ENCODE measurements at regions not wholly inside any gene's neighbourhood (a gene's known extent, or its start where the extent isn't known, plus 50 kb on each side); places are given as distances from the start of the nearest gene placed in this dataset.

DNA sequence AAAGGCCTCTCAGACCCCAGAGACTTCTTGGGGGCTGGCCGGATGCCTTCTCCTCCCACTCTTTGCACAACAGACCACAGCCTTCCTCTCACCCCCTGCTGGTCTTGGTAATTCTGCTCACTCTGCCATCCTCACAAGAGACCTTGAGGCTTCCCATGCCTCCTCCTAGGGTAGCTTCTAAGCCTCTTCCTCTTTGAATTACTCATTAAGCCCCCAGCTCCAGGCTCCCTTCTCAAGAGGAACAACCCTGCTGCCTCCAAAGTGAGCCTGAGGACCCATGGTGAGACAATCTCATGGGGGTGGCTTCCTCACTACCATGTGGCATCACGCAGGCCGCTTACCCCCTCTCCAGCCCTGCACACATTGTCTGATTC is 184.6 kb upstream of the SYT13 start:
- TF ChIP-seq, protein P1, sequence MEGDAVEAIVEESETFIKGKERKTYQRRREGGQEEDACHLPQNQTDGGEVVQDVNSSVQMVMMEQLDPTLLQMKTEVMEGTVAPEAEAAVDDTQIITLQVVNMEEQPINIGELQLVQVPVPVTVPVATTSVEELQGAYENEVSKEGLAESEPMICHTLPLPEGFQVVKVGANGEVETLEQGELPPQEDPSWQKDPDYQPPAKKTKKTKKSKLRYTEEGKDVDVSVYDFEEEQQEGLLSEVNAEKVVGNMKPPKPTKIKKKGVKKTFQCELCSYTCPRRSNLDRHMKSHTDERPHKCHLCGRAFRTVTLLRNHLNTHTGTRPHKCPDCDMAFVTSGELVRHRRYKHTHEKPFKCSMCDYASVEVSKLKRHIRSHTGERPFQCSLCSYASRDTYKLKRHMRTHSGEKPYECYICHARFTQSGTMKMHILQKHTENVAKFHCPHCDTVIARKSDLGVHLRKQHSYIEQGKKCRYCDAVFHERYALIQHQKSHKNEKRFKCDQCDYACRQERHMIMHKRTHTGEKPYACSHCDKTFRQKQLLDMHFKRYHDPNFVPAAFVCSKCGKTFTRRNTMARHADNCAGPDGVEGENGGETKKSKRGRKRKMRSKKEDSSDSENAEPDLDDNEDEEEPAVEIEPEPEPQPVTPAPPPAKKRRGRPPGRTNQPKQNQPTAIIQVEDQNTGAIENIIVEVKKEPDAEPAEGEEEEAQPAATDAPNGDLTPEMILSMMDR (IDR thresholded peaks at IDR 0.05; ENCODE audit: insufficient read depth, missing control alignments) = no peak
- no peak for DNase-seq (ENCODE audit: insufficient read length, low spot score)
- FAIRE-seq = no peak

DNA sequence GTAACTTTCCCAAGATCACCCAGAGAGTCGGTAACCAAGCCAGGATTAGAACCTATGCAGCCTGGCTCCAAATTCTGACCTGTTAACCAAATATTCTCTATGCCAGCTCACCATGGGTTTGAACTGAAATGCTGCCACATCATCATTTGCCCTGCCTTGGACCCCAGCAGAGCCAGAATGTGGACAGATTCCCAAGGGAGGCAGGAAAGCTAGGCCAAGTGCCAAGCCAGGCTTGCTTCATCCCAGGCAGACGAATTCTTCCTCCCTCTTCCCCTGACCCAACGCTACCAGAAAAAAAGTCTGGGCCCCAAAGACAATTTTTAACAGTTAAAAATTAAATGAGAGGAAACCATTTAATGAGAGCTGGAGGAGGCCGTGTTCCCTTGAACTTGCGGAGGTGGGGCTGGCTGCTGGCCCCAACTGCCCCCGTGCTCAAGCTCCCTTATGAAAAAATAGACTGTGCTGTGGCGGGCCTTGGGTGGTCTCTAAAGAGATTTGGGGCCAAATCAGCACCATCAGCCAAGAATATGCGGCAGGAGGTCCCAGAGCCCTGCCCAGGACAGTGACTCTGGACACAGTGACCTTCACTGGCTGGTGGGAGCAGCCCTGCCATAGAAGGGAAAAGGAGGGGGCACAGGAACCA is 184.1 kb upstream of the SYT13 start:
- TF ChIP-seq, protein P1 (IDR thresholded peaks at IDR 0.05; ENCODE audit: insufficient read depth, missing control alignments) = no peak
- DNase-seq (ENCODE audit: insufficient read length, low spot score) (no peak), FAIRE-seq (no peak)

DNA sequence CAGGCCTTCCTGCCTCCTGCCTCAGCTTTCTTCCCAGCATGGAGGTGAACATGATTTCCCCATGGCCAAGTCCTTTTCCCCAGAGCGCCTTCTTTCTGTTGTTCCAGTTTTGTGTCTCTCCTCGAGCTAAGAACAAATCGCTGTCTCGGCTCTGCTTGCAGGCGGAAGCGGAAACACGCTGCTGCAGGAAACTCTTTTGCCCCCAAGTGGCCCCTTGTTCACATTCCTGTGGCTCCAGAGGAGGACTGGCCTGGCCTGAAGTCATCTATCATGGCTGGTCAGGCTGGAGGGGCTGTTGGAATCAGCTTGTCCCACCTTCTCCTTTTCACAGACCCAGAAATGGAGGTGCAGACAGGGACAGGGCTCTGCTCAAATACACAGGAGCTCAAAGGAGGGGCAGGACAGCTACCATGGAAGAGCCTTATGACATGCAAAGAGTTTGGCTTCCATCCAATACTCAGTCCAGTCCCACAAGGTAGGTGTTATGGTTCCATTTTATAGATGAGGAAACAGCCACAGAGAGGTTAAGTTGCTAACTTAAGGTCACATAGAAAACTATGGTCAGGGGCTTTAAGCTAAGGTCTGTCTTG is 182.2 kb upstream of the SYT13 start:
- no peak for FAIRE-seq
- no peak for DNase-seq (ENCODE audit: insufficient read length, low spot score)
- TF ChIP-seq, protein P1 (IDR thresholded peaks at IDR 0.05; ENCODE audit: insufficient read depth, missing control alignments) = no peak

DNA sequence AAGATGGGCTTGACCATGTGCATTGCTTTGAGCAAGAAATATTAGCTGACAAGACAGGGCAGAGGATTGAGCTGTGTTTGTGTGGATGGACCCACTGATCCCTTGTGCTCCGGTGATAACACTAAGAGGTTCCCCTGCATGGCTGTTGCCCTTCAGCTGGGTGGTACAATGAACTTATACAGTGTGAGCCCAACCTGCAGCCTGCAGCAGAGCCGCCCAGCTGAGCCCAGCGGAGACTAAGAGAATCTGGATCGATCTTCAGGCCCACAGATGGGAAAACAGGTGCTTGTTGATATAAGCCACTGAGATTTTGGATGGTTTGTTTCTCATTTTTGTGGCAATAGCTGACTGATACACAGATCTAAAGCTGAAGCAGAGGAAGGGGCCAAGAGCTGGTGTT is 177.4 kb upstream of the SYT13 start:
- no peak for FAIRE-seq
- TF ChIP-seq, protein P1 (IDR thresholded peaks at IDR 0.05; ENCODE audit: insufficient read depth, missing control alignments) = no peak
- no peak for DNase-seq (ENCODE audit: insufficient read length, low spot score)

DNA sequence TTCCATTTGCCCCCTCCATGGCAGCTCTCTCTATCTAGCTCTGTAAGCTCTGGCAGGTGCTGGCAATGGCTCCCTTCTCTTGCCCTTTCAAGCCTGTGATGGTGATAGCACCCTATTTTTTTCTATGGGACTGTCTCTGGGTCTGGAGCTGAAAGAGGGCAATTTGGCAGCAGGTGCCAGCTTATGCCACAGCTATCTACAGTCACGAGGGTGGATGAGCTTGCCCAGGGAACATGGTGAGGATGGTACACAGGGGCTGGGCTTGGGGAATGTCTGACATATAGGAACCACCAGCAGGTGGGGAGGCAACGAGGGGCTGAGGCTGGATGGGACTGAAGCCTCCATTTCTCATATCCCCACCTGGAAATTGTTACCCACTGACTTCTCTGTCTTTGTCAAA is 175.4 kb upstream of the SYT13 start:
- FAIRE-seq (no peak), DNase-seq (ENCODE audit: insufficient read length, low spot score) (no peak)
- TF ChIP-seq, protein P1 (IDR thresholded peaks at IDR 0.05; ENCODE audit: insufficient read depth, missing control alignments) = no peak

DNA sequence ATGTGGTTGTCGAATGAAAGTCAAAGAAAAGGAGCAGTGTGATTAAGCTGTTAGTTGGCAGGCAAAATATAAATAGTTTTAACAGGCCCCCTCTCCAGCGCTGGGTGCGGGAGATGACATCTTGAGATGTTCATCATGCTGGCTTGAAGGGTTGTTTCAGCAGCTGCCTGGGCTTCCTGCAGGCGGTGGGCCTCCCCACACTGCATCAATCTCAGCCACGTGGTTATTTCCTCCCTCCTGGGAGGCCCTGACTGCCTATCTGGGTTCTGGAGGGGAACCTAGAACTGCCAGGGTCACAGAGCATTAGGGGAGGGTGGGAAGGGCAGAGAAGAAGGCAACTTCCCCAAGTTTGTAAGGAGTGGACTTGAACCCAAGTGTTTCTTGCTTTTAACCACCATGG is 173.3 kb upstream of the SYT13 start:
- TF ChIP-seq, protein P1 (IDR thresholded peaks at IDR 0.05; ENCODE audit: insufficient read depth, missing control alignments) = no peak
- FAIRE-seq = no peak
- DNase-seq (ENCODE audit: insufficient read length, low spot score) = no peak

DNA sequence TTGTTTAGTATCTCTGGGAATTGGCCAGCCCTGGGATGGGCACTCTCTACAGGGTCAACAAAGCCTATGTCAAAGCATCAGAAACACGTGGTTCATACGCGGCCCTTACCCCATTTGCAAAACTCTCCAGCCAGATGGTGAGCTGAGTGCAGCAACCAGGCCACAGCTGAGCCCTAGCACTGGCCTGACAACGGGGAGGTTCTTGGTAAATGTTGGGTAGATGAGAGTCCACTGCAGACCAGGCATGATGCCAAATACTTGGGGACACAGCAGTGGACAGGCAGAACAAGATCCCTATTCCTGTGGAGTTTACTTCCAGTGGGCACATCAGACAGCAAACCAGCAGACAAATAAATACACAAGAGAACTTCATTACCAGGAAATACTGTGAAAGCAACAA is 172.1 kb upstream of the SYT13 start:
- FAIRE-seq (no peak), DNase-seq (ENCODE audit: insufficient read length, low spot score) (no peak)
- TF ChIP-seq, protein P1 (IDR thresholded peaks at IDR 0.05; ENCODE audit: insufficient read depth, missing control alignments) = no peak
